ENCODE measurements at regions not wholly inside any gene's neighbourhood (a gene's known extent, or its start where the extent isn't known, plus 50 kb on each side); places are given as distances from the start of the nearest gene placed in this dataset.

- no peak for TF ChIP-seq CTCF (conservative IDR thresholded peaks at IDR 0.05 in 1 of 2, IDR thresholded peaks at IDR 0.05 in 1 of 2; ENCODE audit: low read depth in 1 of 2, low read length in 2 of 2)
- TF ChIP-seq EZH2 (IDR thresholded peaks at IDR 0.05; ENCODE audit: low read length, missing control alignments), result no peak
These were observed 140.7 kb downstream of the KLF13 start for GRCh38 chr15:31467361-31467760.
